ENCODE measurements at regions not wholly inside any gene's neighbourhood (a gene's known extent, or its start where the extent isn't known, plus 50 kb on each side); places are given as distances from the start of the nearest gene placed in this dataset.

DNA sequence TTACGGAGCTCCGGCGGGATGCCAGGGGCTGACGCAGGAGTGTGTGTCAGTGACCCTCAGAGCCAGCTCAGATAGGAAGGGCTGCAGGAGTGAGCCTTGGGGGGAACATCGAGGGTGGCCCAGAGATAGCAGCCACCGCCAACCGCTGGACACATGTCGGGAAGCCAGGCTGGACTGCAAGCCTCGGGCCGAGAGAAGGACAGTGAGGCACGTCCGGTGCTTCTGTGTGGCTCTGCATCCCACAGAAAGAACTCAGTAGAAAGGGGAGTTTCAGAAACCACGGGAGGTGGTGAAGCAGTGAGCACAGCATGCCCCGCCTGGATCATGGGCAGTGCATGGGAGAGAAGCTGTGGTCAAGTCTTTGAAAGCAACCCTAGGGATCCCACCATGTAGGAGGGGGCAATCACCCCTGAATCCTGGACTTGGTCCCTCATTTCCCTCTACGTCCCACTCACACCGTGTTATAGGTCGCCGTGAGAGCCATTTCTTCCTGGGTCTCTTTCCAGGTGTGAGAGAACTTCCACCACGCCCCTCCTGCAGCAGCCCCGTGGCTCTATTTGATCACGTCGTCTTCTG, 383.7 kb upstream of the CDH4 start:
- DNase-seq: no peak
- no peak overlapping the region for H3K27ac ChIP-seq
- H3K4me3 ChIP-seq: no peak overlapping the region
- intact Hi-C loops (cut with DNase I): no loop called here
- 41 to 53% (median 45%) methylated on average over 22 of the region's 22 CpGs for WGBS, 3 donors
- H3K4me1 ChIP-seq (ENCODE audit: insufficient read depth): no peaks in the 10 kb centered on the region
- no peak for TF ChIP-seq POLR2A (IDR thresholded peaks at IDR 0.05)
- no peak for TF ChIP-seq EP300 (IDR thresholded peaks at IDR 0.05)
- TF ChIP-seq, protein P1, sequence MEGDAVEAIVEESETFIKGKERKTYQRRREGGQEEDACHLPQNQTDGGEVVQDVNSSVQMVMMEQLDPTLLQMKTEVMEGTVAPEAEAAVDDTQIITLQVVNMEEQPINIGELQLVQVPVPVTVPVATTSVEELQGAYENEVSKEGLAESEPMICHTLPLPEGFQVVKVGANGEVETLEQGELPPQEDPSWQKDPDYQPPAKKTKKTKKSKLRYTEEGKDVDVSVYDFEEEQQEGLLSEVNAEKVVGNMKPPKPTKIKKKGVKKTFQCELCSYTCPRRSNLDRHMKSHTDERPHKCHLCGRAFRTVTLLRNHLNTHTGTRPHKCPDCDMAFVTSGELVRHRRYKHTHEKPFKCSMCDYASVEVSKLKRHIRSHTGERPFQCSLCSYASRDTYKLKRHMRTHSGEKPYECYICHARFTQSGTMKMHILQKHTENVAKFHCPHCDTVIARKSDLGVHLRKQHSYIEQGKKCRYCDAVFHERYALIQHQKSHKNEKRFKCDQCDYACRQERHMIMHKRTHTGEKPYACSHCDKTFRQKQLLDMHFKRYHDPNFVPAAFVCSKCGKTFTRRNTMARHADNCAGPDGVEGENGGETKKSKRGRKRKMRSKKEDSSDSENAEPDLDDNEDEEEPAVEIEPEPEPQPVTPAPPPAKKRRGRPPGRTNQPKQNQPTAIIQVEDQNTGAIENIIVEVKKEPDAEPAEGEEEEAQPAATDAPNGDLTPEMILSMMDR (IDR thresholded peaks at IDR 0.05): no peak
- no peaks in the 10 kb centered on the region for H3K27me3 ChIP-seq
- H3K9me3 ChIP-seq: no peaks in the 10 kb centered on the region
- no peaks in the 10 kb centered on the region for H3K36me3 ChIP-seq

DNA sequence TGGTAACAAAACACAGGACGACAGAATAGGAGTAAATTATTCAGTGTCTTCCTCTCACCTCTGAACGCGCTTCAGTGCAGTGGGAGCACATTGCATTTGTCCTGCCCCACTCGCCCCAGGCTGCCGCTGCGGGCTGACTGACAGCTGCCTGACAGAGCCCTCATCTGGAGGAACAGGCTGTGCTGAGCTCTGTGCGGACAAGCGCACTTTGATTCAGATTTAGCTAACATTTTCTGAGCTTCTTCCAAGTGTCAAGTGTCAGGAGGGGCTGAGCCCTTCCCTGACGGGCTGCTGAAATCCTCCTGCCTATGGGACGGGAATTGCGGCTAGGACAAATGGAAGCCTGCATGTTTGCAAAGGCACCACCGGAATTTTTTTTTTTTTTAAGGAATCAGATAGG, 383.0 kb upstream of the CDH4 start:
- Histone ChIP-seq H3K9me3 (no peaks in the 10 kb centered on the region), H3K27me3 (no peaks in the 10 kb centered on the region), H3K36me3 (no peaks in the 10 kb centered on the region), H3K27ac (no peak overlapping the region), H3K4me1 (ENCODE audit: insufficient read depth) (no peaks in the 10 kb centered on the region), H3K4me3 (no peak overlapping the region)
- intact Hi-C loops (cut with DNase I): no loop called here
- TF ChIP-seq EP300 (IDR thresholded peaks at IDR 0.05): no peak
- WGBS, 3 donors: 27 to 36% (median 34%) methylated on average over 12 of the region's 12 CpGs
- DNase-seq: no peak

- H3K27me3 ChIP-seq: no peaks in the 10 kb centered on the region
- intact Hi-C loops (cut with DNase I): loop anchor here in 1 of 4 donors (10.0 kb wide), 1 partner anchor 1125 kb away; no protein-coding TSS in a partner anchor
- DNase-seq: no peak
- H3K4me3 ChIP-seq: no peak overlapping the region
- no peaks in the 10 kb centered on the region for H3K9me3 ChIP-seq
- H3K27ac ChIP-seq: no peak overlapping the region
- H3K36me3 ChIP-seq: no peaks in the 10 kb centered on the region
- TF ChIP-seq, protein P1 (IDR thresholded peaks at IDR 0.05): no peak
- TF ChIP-seq POLR2A (IDR thresholded peaks at IDR 0.05): no peak
- no peak for TF ChIP-seq EP300 (IDR thresholded peaks at IDR 0.05)
- H3K4me1 ChIP-seq (ENCODE audit: insufficient read depth): no peaks in the 10 kb centered on the region
- WGBS, 3 donors: 78 to 88% (median 85%) methylated on average over 9 of the region's 9 CpGs
These were observed 382.4 kb upstream of the CDH4 start for GRCh38 chr20:60869625-60870024.

DNA sequence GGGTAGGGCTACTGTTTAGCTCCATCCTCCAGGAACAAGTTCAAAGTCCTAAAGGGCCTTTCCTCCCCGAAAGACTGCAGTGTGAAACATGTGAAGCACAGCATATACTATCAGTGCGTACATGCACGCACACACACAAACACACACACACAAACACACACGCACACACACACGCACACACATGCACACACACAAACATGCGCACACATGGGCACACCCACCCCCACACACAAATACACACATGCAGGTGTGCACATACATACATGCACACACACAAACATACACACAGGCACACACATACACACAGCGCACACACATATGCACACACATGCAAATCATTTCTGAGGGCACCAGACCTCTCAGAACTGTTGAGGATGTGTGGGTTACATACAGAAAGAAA, 382.0 kb upstream of the CDH4 start:
- Histone ChIP-seq H3K9me3 (no peaks in the 10 kb centered on the region), H3K27me3 (no peaks in the 10 kb centered on the region), H3K4me3 (no peak overlapping the region), H3K36me3 (no peaks in the 10 kb centered on the region), H3K4me1 (ENCODE audit: insufficient read depth) (no peaks in the 10 kb centered on the region), H3K27ac (no peak overlapping the region)
- intact Hi-C loops (cut with DNase I): loop anchor here in 1 of 4 donors (10.0 kb wide), 1 partner anchor 1125 kb away; no protein-coding TSS in a partner anchor
- DNase-seq: no peak
- TF ChIP-seq EP300 (IDR thresholded peaks at IDR 0.05): no peak
- TF ChIP-seq, protein P1 (IDR thresholded peaks at IDR 0.05): no peak
- no peak for TF ChIP-seq POLR2A (IDR thresholded peaks at IDR 0.05)
- WGBS, 3 donors: 92 to 97% (median 95%) methylated on average over 7 of the region's 7 CpGs

GRCh38 chr20:60872224-60872623, 379.8 kb upstream of the CDH4 start:
- WGBS, 3 donors: 62 to 74% (median 72%) methylated on average over 8 of the region's 8 CpGs
- Histone ChIP-seq H3K4me3 (no peak overlapping the region), H3K36me3 (no peaks in the 10 kb centered on the region), H3K9me3 (no peaks in the 10 kb centered on the region), H3K27ac (no peak overlapping the region), H3K4me1 (ENCODE audit: insufficient read depth) (no peaks in the 10 kb centered on the region), H3K27me3 (no peaks in the 10 kb centered on the region)
- DNase-seq: no peak
- no peak for TF ChIP-seq POLR2A (IDR thresholded peaks at IDR 0.05)
- intact Hi-C loops (cut with DNase I): loop anchor here in 1 of 4 donors (10.0 kb wide), 1 partner anchor 1127 kb away; no protein-coding TSS in a partner anchor
